ENCODE measurements at regions not wholly inside any gene's neighbourhood (a gene's known extent, or its start where the extent isn't known, plus 50 kb on each side); places are given as distances from the start of the nearest gene placed in this dataset.
A peak's percentile ranks its signal among the peaks of the same experiment; 100 is the strongest.

DNA sequence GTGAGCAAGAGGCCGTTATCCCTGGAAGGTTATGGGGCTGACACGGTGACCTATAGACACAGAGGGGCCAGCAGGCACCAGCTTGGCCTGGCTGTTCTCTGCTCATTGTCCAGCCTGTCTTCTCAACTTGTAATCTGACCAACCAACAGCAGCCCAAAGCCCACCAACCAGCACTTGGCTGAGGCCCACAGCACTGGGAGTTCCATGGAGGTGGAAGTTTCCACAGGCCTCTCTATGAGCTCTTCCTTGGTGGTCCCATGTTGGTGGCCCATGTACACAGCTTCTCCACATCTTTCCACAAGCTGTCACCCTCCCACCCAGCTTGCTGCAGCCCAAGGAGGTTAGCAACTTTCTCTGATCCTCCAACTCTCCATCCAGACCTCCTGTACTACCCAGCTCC is 56.2 kb upstream of the KLHL31 start:
- H3K4me3 ChIP-seq (ENCODE audit: low read depth, low read length), result no peak overlapping the region
- no peak for DNase-seq (ENCODE audit: low read depth)
- TF ChIP-seq, protein P1, sequence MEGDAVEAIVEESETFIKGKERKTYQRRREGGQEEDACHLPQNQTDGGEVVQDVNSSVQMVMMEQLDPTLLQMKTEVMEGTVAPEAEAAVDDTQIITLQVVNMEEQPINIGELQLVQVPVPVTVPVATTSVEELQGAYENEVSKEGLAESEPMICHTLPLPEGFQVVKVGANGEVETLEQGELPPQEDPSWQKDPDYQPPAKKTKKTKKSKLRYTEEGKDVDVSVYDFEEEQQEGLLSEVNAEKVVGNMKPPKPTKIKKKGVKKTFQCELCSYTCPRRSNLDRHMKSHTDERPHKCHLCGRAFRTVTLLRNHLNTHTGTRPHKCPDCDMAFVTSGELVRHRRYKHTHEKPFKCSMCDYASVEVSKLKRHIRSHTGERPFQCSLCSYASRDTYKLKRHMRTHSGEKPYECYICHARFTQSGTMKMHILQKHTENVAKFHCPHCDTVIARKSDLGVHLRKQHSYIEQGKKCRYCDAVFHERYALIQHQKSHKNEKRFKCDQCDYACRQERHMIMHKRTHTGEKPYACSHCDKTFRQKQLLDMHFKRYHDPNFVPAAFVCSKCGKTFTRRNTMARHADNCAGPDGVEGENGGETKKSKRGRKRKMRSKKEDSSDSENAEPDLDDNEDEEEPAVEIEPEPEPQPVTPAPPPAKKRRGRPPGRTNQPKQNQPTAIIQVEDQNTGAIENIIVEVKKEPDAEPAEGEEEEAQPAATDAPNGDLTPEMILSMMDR (IDR thresholded peaks at IDR 0.05; ENCODE audit: low read depth, low read length, missing control alignments), result no peak
- in situ Hi-C loops (cut with HindIII; ENCODE audit: low sequenced_read_pairs), result no loop called here

GRCh38 chr6:53718597-53719460 is 53.3 kb upstream of the KLHL31 start:
- no peak overlapping the region for H3K4me3 ChIP-seq (ENCODE audit: low read depth, low read length)
- TF ChIP-seq, protein P1 (IDR thresholded peaks at IDR 0.05; ENCODE audit: low read depth, low read length, missing control alignments), result peak; percentile 88
- in situ Hi-C loops (cut with HindIII; ENCODE audit: low sequenced_read_pairs), result no loop called here
- DNase-seq (ENCODE audit: low read depth), result peak; percentile 49

GRCh38 chr6:53717566-53717965 is 52.0 kb upstream of the KLHL31 start:
- H3K4me3 ChIP-seq (ENCODE audit: low read depth, low read length), result no peak overlapping the region
- TF ChIP-seq, protein P1 (IDR thresholded peaks at IDR 0.05; ENCODE audit: low read depth, low read length, missing control alignments), result no peak
- no peak for DNase-seq (ENCODE audit: low read depth)
- in situ Hi-C loops (cut with HindIII; ENCODE audit: low sequenced_read_pairs), result no loop called here

DNA sequence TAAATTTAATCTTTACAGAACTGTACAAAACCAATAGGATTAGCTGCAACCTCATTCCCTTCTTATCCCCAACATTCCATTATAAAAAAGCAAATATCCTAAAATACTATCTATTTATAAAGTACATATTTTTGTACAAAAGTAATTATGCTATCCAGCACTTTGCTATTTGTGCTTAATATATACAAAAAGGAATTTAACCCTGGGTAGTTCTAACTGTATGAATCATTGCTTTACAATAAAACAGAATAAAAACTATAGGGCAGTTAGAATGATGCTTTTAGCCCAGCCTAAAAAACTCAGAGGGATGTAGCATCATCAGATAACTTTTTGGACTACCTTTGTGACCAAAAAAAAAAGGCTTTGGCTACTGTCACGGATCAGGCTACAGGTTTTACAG is 49.9 kb upstream of the KLHL31 start:
- in situ Hi-C loops (cut with HindIII; ENCODE audit: low sequenced_read_pairs), result no loop called here
- no peak for DNase-seq (ENCODE audit: low read depth)
- TF ChIP-seq, protein P1 (IDR thresholded peaks at IDR 0.05; ENCODE audit: low read depth, low read length, missing control alignments), result no peak
- H3K4me3 ChIP-seq (ENCODE audit: low read depth, low read length), result no peak overlapping the region

Measured in astrocyte of the cerebellum (primary cell).